ENCODE measurements at regions not wholly inside any gene's neighbourhood (a gene's known extent, or its start where the extent isn't known, plus 50 kb on each side); places are given as distances from the start of the nearest gene placed in this dataset.

GRCh38 chr3:6532101-6532500, 328.8 kb upstream of the GRM7 start:
- DNase-seq = no peak

- DNase-seq = no peak
These were observed 319.9 kb upstream of the GRM7 start for GRCh38 chr3:6540981-6541380.

- DNase-seq = no peak
These were observed 318.1 kb upstream of the GRM7 start for GRCh38 chr3:6542795-6543194.

GRCh38 chr3:6549296-6549695, 311.6 kb upstream of the GRM7 start:
- DNase-seq = no peak

GRCh38 chr3:6551165-6551564, 309.8 kb upstream of the GRM7 start:
- DNase-seq = no peak

GRCh38 chr3:6560259-6560658, 300.7 kb upstream of the GRM7 start:
- no peak for DNase-seq

GRCh38 chr3:6567241-6567640, 293.7 kb upstream of the GRM7 start:
- no peak for DNase-seq

GRCh38 chr3:6568999-6569493, 291.9 kb upstream of the GRM7 start:
- no peak for DNase-seq

- no peak for DNase-seq
These were observed 289.5 kb upstream of the GRM7 start for GRCh38 chr3:6571448-6571847.

GRCh38 chr3:6577584-6577983, 283.3 kb upstream of the GRM7 start:
- no peak for DNase-seq

- no peak for DNase-seq
These were observed 282.4 kb upstream of the GRM7 start for GRCh38 chr3:6578526-6578925.

GRCh38 chr3:6580808-6581207, 280.1 kb upstream of the GRM7 start:
- DNase-seq = no peak

GRCh38 chr3:6585360-6585759, 275.6 kb upstream of the GRM7 start:
- DNase-seq = no peak

GRCh38 chr3:6600237-6600636, 260.7 kb upstream of the GRM7 start:
- DNase-seq = no peak

GRCh38 chr3:6601374-6601773, 259.5 kb upstream of the GRM7 start:
- DNase-seq = no peak

GRCh38 chr3:6602329-6602728, 258.6 kb upstream of the GRM7 start:
- DNase-seq = no peak

GRCh38 chr3:6605227-6605626, 255.7 kb upstream of the GRM7 start:
- no peak for DNase-seq

GRCh38 chr3:6608843-6609242, 252.1 kb upstream of the GRM7 start:
- DNase-seq = no peak

- DNase-seq = no peak
These were observed 248.8 kb upstream of the GRM7 start for GRCh38 chr3:6612034-6612616.

- no peak for DNase-seq
These were observed 238.7 kb upstream of the GRM7 start for GRCh38 chr3:6622260-6622659.

GRCh38 chr3:6622712-6623111, 238.2 kb upstream of the GRM7 start:
- no peak for DNase-seq

- no peak for DNase-seq
These were observed 229.5 kb upstream of the GRM7 start for GRCh38 chr3:6631376-6631775.

- no peak for DNase-seq
These were observed 220.0 kb upstream of the GRM7 start for GRCh38 chr3:6640907-6641306.

- no peak for DNase-seq
These were observed 216.6 kb upstream of the GRM7 start for GRCh38 chr3:6644070-6644929.

- DNase-seq = no peak
These were observed 206.2 kb upstream of the GRM7 start for GRCh38 chr3:6654670-6655069.

Data from NCI-H1436 (cell line).